ENCODE measurements at regions not wholly inside any gene's neighbourhood (a gene's known extent, or its start where the extent isn't known, plus 50 kb on each side); places are given as distances from the start of the nearest gene placed in this dataset.

DNA sequence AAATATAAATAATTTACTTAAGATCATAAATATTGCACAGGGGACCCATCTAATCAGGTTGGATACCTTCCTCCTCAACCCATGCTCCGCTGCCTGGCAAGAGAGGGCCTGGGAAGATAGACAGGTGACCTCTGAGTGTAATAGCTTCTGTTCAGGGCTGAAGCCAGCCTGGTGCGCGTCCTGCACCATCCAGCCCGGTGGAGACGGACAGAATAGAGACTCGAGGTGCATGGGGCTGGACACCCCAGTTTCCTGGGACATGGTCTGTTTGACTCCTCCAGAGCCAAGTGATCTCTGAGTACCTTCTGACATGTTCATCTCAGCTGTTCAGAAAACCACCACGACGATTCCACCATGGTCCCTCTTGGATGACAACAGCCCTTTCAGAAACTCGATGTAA lies 209.3 kb upstream of the MYT1L start:
- intact Hi-C loops (cut with micrococcal nuclease), result no loop called here
- in situ Hi-C loops (cut with MboI), result no loop called here
- Histone ChIP-seq H2AFZ (ENCODE audit: low read depth, low read length) (no peak overlapping the region), H3K27me3 (ENCODE audit: control insufficient read depth in 2 of 2, insufficient read depth in 2 of 2, low read length in 2 of 2) (peaks cover 2 to 32% of the 10 kb centered on the region in 2 experiments; a peak in 3 of 5 replicates), H3K4me1 (replicated peaks in 1 of 2; ENCODE audit: control insufficient read depth in 2 of 2, insufficient read depth in 2 of 2, low read length in 2 of 2) (peaks cover 0 to 5% of the 10 kb centered on the region in 2 experiments; a peak in 2 of 5 replicates), H3K9me3 (replicated peaks; ENCODE audit: control insufficient read depth, insufficient read depth, low read depth, low read length) (no peaks in the 10 kb centered on the region), H3K4me2 (ENCODE audit: insufficient read depth, low read length) (no peak overlapping the region), H3K27ac (ENCODE audit: extremely low read depth, low read depth, low read length) (no peak overlapping the region), H3K9ac (ENCODE audit: insufficient read depth in 1 of 2, low read depth in 2 of 2, low read length in 2 of 2) (no peak overlapping the region), H3K9me1 (ENCODE audit: control insufficient read depth, insufficient read depth, low read length) (no peaks in the 10 kb centered on the region), H4K20me1 (replicated peaks; ENCODE audit: control insufficient read depth, insufficient read depth, low read length) (no peaks in the 10 kb centered on the region), H3K79me2 (ENCODE audit: control insufficient read depth, insufficient read depth, low read length) (no peaks in the 10 kb centered on the region), H3K36me3 (ENCODE audit: control insufficient read depth, insufficient read depth, low read length) (no peaks in the 10 kb centered on the region), H3K4me3 (no peak overlapping the region)
- WGBS (ENCODE audit: insufficient coverage, low coverage, missing lambda C conversion rate), result 0% methylated on average over 9 of the region's 9 CpGs
- DNase-seq (ENCODE audit: extremely low read depth in 1 of 4, low spot score in 3 of 4) (no peak), FAIRE-seq (no peak), ATAC-seq (no peak)
- TF ChIP-seq, protein P1, sequence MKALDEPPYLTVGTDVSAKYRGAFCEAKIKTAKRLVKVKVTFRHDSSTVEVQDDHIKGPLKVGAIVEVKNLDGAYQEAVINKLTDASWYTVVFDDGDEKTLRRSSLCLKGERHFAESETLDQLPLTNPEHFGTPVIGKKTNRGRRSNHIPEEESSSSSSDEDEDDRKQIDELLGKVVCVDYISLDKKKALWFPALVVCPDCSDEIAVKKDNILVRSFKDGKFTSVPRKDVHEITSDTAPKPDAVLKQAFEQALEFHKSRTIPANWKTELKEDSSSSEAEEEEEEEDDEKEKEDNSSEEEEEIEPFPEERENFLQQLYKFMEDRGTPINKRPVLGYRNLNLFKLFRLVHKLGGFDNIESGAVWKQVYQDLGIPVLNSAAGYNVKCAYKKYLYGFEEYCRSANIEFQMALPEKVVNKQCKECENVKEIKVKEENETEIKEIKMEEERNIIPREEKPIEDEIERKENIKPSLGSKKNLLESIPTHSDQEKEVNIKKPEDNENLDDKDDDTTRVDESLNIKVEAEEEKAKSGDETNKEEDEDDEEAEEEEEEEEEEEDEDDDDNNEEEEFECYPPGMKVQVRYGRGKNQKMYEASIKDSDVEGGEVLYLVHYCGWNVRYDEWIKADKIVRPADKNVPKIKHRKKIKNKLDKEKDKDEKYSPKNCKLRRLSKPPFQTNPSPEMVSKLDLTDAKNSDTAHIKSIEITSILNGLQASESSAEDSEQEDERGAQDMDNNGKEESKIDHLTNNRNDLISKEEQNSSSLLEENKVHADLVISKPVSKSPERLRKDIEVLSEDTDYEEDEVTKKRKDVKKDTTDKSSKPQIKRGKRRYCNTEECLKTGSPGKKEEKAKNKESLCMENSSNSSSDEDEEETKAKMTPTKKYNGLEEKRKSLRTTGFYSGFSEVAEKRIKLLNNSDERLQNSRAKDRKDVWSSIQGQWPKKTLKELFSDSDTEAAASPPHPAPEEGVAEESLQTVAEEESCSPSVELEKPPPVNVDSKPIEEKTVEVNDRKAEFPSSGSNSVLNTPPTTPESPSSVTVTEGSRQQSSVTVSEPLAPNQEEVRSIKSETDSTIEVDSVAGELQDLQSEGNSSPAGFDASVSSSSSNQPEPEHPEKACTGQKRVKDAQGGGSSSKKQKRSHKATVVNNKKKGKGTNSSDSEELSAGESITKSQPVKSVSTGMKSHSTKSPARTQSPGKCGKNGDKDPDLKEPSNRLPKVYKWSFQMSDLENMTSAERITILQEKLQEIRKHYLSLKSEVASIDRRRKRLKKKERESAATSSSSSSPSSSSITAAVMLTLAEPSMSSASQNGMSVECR (CRISPR knock-in tag; IDR thresholded peaks at IDR 0.05), result no peak
- TF ChIP-seq CBFA2T3 (IDR thresholded peaks at IDR 0.05) (no peak), MCM7 (IDR thresholded peaks at IDR 0.05) (no peak), SRSF7 (optimal IDR thresholded peaks at IDR 0.05; ENCODE audit: low read depth, low read length) (no peak)
- TF ChIP-seq, protein P2, sequence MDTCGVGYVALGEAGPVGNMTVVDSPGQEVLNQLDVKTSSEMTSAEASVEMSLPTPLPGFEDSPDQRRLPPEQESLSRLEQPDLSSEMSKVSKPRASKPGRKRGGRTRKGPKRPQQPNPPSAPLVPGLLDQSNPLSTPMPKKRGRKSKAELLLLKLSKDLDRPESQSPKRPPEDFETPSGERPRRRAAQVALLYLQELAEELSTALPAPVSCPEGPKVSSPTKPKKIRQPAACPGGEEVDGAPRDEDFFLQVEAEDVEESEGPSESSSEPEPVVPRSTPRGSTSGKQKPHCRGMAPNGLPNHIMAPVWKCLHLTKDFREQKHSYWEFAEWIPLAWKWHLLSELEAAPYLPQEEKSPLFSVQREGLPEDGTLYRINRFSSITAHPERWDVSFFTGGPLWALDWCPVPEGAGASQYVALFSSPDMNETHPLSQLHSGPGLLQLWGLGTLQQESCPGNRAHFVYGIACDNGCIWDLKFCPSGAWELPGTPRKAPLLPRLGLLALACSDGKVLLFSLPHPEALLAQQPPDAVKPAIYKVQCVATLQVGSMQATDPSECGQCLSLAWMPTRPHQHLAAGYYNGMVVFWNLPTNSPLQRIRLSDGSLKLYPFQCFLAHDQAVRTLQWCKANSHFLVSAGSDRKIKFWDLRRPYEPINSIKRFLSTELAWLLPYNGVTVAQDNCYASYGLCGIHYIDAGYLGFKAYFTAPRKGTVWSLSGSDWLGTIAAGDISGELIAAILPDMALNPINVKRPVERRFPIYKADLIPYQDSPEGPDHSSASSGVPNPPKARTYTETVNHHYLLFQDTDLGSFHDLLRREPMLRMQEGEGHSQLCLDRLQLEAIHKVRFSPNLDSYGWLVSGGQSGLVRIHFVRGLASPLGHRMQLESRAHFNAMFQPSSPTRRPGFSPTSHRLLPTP (IDR thresholded peaks at IDR 0.05; ENCODE audit: borderline replicate concordance, extremely low read depth, insufficient read length), result no peak
- no TSS peak for BruUV-seq (replicated peaks)
- ChIA-PET POLR2A (no interaction called here), CTCF (ENCODE audit: low intra/inter-chr PET ratio) (no interaction called here)

All from K562 (cell line).